ENCODE measurements at regions not wholly inside any gene's neighbourhood (a gene's known extent, or its start where the extent isn't known, plus 50 kb on each side); places are given as distances from the start of the nearest gene placed in this dataset.

- CTCF ChIA-PET: no interaction called here
- no peak overlapping the region for H3K4me2 ChIP-seq (ENCODE audit: low read depth, low read length)
Observed at GRCh38 chr6:41451039-41451438, 95.1 kb upstream of the FOXP4 start.

More at GRCh38 chr6:41451039-41451438, 95.1 kb upstream of the FOXP4 start:
- no peak overlapping the region for H3K23ac ChIP-seq (ENCODE audit: low read depth, low read length)
- TF ChIP-seq POLR2A (IDR thresholded peaks at IDR 0.05; ENCODE audit: low read depth, low read length) (no peak), CTCF (conservative IDR thresholded peaks at IDR 0.05; ENCODE audit: low read depth, low read length) (0 out of 2 replicates have a peak, but pooled peaks have one; percentile 6)
- peaks cover 5% of the 10 kb centered on the region for H3K9me1 ChIP-seq (ENCODE audit: insufficient read depth, low read length)
- H4K8ac ChIP-seq (ENCODE audit: low read depth in 2 of 2, low read length in 2 of 2): no peak overlapping the region
- H3K9ac ChIP-seq (ENCODE audit: low read depth, low read length): no peak overlapping the region
- no peak overlapping the region for H2AK5ac ChIP-seq (ENCODE audit: low read depth, low read length)
- intact Hi-C loops (cut with micrococcal nuclease) (no loop called here), in situ Hi-C loops (cut with MboI; ENCODE audit: low sequenced_read_pairs) (no loop called here), dilution Hi-C loops (cut with HindIII; ENCODE audit: low sequenced_read_pairs, unreplicated experiment) (no loop called here)
- no peak overlapping the region for H2BK20ac ChIP-seq (ENCODE audit: low read depth, low read length)
- no peak for ATAC-seq (ENCODE audit: low read depth)
- no peak overlapping the region for H4K91ac ChIP-seq (ENCODE audit: insufficient read depth, low read depth, low read length)
- no peak for DNase-seq
- WGBS, 2 experiments (ENCODE audit: extremely low coverage in 2 of 2, insufficient read length in 1 of 2): 70% methylated on average over 2 of the region's 9 CpGs; no CpG with 5 or more reads in 1 of the 2 experiments
- no peak overlapping the region for H2BK120ac ChIP-seq (ENCODE audit: low read depth, low read length)
- H3K79me1 ChIP-seq (ENCODE audit: low read depth in 1 of 2, low read length in 2 of 2): no peaks in the 10 kb centered on the region
- POLR2A ChIA-PET (ENCODE audit: unreplicated experiment): no interaction called here
- H4K5ac ChIP-seq (ENCODE audit: low read depth, low read length): no peak overlapping the region
- H3K4me3 ChIP-seq (ENCODE audit: insufficient read depth, low read depth, low read length): no peak overlapping the region
- no peaks in the 10 kb centered on the region for H3K9me3 ChIP-seq (ENCODE audit: control insufficient read depth, insufficient read depth, low read length)
- H3K4me1 ChIP-seq (ENCODE audit: control insufficient read depth, insufficient read depth, low read length): peaks cover 6% of the 10 kb centered on the region
- H3K4ac ChIP-seq (ENCODE audit: low read depth, low read length): no peak overlapping the region
- H3K36me3 ChIP-seq (ENCODE audit: control insufficient read depth, insufficient read depth, low read length): no peaks in the 10 kb centered on the region
- peaks cover 47% of the 10 kb centered on the region for H3K27me3 ChIP-seq (ENCODE audit: control insufficient read depth, insufficient read depth, low read length)
- H3K27ac ChIP-seq (ENCODE audit: insufficient read depth, low read length): no peak overlapping the region
- no peak overlapping the region for H3K18ac ChIP-seq (ENCODE audit: low read depth, low read length)
- no TSS peak for BruUV-seq (replicated peaks)
- H3K14ac ChIP-seq (replicated peaks; ENCODE audit: low read depth, low read length): no peak overlapping the region
- H2BK15ac ChIP-seq (ENCODE audit: low read depth, low read length): no peak overlapping the region
- H4K20me1 ChIP-seq (ENCODE audit: insufficient read depth, low read length): no peaks in the 10 kb centered on the region
- no peak overlapping the region for H3K56ac ChIP-seq (ENCODE audit: extremely low read depth, insufficient read depth, low read length)
- peak overlapping the region; percentile 23 for H2AFZ ChIP-seq (replicated peaks; ENCODE audit: low read length, poor library complexity)
- no peak overlapping the region for H2AK9ac ChIP-seq (replicated peaks; ENCODE audit: low read depth, low read length, poor library complexity)
- H2BK5ac ChIP-seq (ENCODE audit: low read depth, low read length, poor library complexity, severe bottlenecking): no peak overlapping the region

All from IMR-90 (cell line).